Naive thymus-derived CD8-positive, alpha-beta T cell (primary cell): ENCODE measurements at regions not wholly inside any gene's neighbourhood (a gene's known extent, or its start where the extent isn't known, plus 50 kb on each side); places are given as distances from the start of the nearest gene placed in this dataset.
A peak's percentile ranks its signal among the peaks of the same experiment; 100 is the strongest.

Source experiments
- ATAC-seq, 2 donors: fragments of 150-1000 bp; cut with Tn5 transposase in 1 of 2; sonication (Bioruptor Pico), chemical (Tn5 transposase) in 1 of 2; 1 replicate in 1 of 2; 2 replicates in 1 of 2; pipeline ENCODE4 v1.10.0; 2021; ENCODE audit warnings: mild to moderate bottlenecking in 2 of 2, moderate library complexity in 2 of 2
- POLR2A ChIA-PET: fragments of 350-600 bp; sonication (Branson Sonifier 250); formaldehyde crosslinking; loops from one replicate; lab custom pipeline; 2021; ENCODE audit warnings: antibody characterized with exemption; lab: Charles Lee
- DNase-seq, 10 donors: peaks; one replicate each; pipeline versions ENCODE4 v3.0.0 to v3.0.0-alpha.2; 2020 to 2022
- H3K27ac Mint-ChIP-seq, 10 donors: one replicate each; pipeline ENCODE4 v1.8.0; 2020 to 2022; ENCODE audit warnings: mild to moderate bottlenecking in 10 of 10, mixed read lengths in 10 of 10, moderate library complexity in 4 of 10, inconsistent platforms in 1 of 10
- H3K27me3 Mint-ChIP-seq, 5 donors: one replicate each; pipeline ENCODE4 v1.8.0; 2021 to 2022; ENCODE audit warnings: mixed read lengths in 5 of 5
- H3K36me3 Mint-ChIP-seq, 3 donors: one replicate each; pipeline ENCODE4 v1.8.0; 2020 to 2022; ENCODE audit warnings: mixed read lengths in 3 of 3, mild to moderate bottlenecking in 2 of 3, inconsistent platforms in 1 of 3
- H3K4me1 Mint-ChIP-seq, 4 donors: one replicate each; pipeline ENCODE4 v1.8.0; 2021 to 2022; ENCODE audit warnings: mixed read lengths in 4 of 4
- H3K4me3 Mint-ChIP-seq, 10 donors: one replicate each; pipeline ENCODE4 v1.8.0; 2020 to 2022; ENCODE audit warnings: mild to moderate bottlenecking in 10 of 10, mixed read lengths in 10 of 10, moderate library complexity in 6 of 10, inconsistent platforms in 1 of 10
- H3K9me3 Mint-ChIP-seq, 9 donors: one replicate each; pipeline ENCODE4 v1.8.0; 2020 to 2022; ENCODE audit warnings: mixed read lengths in 9 of 9, mild to moderate bottlenecking in 3 of 9, inconsistent platforms in 1 of 9, moderate library complexity in 1 of 9

- no peaks in the 10 kb centered on the region for H3K36me3 Mint-ChIP-seq
These were observed 116.9 kb upstream of the KLF3 start for GRCh38 chr4:38547052-38547451.

DNA sequence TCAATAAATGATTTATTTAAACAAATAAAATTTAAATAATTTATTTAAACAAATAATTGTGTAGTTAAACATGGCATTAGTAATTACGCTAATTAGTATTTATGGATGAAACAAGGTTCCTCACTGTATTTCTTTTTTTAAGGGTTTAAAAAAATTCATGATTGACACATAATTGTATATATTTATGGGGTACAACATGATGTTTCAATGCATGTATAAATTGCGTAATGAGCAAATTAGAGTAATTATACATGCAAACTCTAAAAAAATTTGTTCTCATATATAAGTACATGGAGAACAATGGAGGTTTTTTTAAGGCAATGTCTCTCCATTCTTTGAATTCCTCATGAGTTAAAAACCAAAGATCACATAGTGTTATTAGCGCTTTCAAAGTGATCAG lies 115.7 kb upstream of the KLF3 start:
- Mint-ChIP-seq H3K36me3 (no peaks in the 10 kb centered on the region), H3K27me3 (no peaks in the 10 kb centered on the region), H3K4me1 (peaks cover 0 to 2% (median 0%) of the 10 kb centered on the region in 4 donors), H3K27ac (no peak overlapping the region), H3K4me3 (no peak overlapping the region), H3K9me3 (peaks cover 0 to 3% (median 0%) of the 10 kb centered on the region in 9 donors)
- ATAC-seq (no peak), DNase-seq (no peak)
- POLR2A ChIA-PET, result no interaction called here

More at GRCh38 chr4:38547052-38547451, 116.9 kb upstream of the KLF3 start:
- H3K27me3 Mint-ChIP-seq, result no peaks in the 10 kb centered on the region
- H3K4me1 Mint-ChIP-seq, result peaks cover 0 to 6% (median 2%) of the 10 kb centered on the region in 4 donors
- no peak overlapping the region for H3K4me3 Mint-ChIP-seq
- no peak for ATAC-seq
- peaks cover 0 to 3% (median 0%) of the 10 kb centered on the region in 9 donors for H3K9me3 Mint-ChIP-seq
- H3K27ac Mint-ChIP-seq, result no peak overlapping the region
- POLR2A ChIA-PET, result no interaction called here
- DNase-seq, result no peak

- peaks cover 6 to 18% (median 13%) of the 10 kb centered on the region in 4 donors for H3K4me1 Mint-ChIP-seq
- no peaks in the 10 kb centered on the region for H3K27me3 Mint-ChIP-seq
- peaks cover 0 to 12% (median 0%) of the 10 kb centered on the region in 3 donors for H3K36me3 Mint-ChIP-seq
- ATAC-seq, result no peak
- H3K27ac Mint-ChIP-seq, result no peak overlapping the region
- POLR2A ChIA-PET, result no interaction called here
- DNase-seq, result no peak
- peaks cover 0 to 16% (median 5%) of the 10 kb centered on the region in 9 donors for H3K9me3 Mint-ChIP-seq
- H3K4me3 Mint-ChIP-seq, result no peak overlapping the region
These were observed 104.6 kb upstream of the KLF3 start for GRCh38 chr4:38559374-38559773.

- H3K9me3 Mint-ChIP-seq, result peaks cover 0 to 10% (median 5%) of the 10 kb centered on the region in 9 donors
- POLR2A ChIA-PET, result no interaction called here
- H3K27ac Mint-ChIP-seq, result peak overlapping the region in 2 of 10 donors; percentile 4 to 47
- ATAC-seq, result no peak
- H3K36me3 Mint-ChIP-seq, result peaks cover 0 to 9% (median 0%) of the 10 kb centered on the region in 3 donors
- peaks cover 6 to 18% (median 13%) of the 10 kb centered on the region in 4 donors for H3K4me1 Mint-ChIP-seq
- no peak for DNase-seq
- no peaks in the 10 kb centered on the region for H3K27me3 Mint-ChIP-seq
- H3K4me3 Mint-ChIP-seq, result no peak overlapping the region
These were observed 103.7 kb upstream of the KLF3 start for GRCh38 chr4:38560340-38560739.

- H3K4me1 Mint-ChIP-seq, result peaks cover 6 to 18% (median 13%) of the 10 kb centered on the region in 4 donors
- ATAC-seq (peak in 1 of 2 donors; percentile 56), DNase-seq (no peak)
- POLR2A ChIA-PET, result no interaction called here
- peak overlapping the region in 1 of 10 donors; percentile 56 for H3K27ac Mint-ChIP-seq
- peaks cover 0 to 3% (median 0%) of the 10 kb centered on the region in 3 donors for H3K36me3 Mint-ChIP-seq
- H3K9me3 Mint-ChIP-seq, result peaks cover 0 to 4% (median 1%) of the 10 kb centered on the region in 9 donors
- no peaks in the 10 kb centered on the region for H3K27me3 Mint-ChIP-seq
- no peak overlapping the region for H3K4me3 Mint-ChIP-seq
These were observed 103.0 kb upstream of the KLF3 start for GRCh38 chr4:38560768-38561558.

- no peak for DNase-seq
- H3K4me3 Mint-ChIP-seq, result no peak overlapping the region
- H3K4me1 Mint-ChIP-seq, result peaks cover 5 to 18% (median 13%) of the 10 kb centered on the region in 4 donors
- no peak for ATAC-seq
- H3K27ac Mint-ChIP-seq, result peak overlapping the region in 1 of 10 donors; percentile 4
- H3K27me3 Mint-ChIP-seq, result no peaks in the 10 kb centered on the region
- POLR2A ChIA-PET, result no interaction called here
- no peaks in the 10 kb centered on the region for H3K9me3 Mint-ChIP-seq
- peaks cover 0 to 2% (median 0%) of the 10 kb centered on the region in 3 donors for H3K36me3 Mint-ChIP-seq
These were observed 101.2 kb upstream of the KLF3 start for GRCh38 chr4:38562751-38563198.

DNA sequence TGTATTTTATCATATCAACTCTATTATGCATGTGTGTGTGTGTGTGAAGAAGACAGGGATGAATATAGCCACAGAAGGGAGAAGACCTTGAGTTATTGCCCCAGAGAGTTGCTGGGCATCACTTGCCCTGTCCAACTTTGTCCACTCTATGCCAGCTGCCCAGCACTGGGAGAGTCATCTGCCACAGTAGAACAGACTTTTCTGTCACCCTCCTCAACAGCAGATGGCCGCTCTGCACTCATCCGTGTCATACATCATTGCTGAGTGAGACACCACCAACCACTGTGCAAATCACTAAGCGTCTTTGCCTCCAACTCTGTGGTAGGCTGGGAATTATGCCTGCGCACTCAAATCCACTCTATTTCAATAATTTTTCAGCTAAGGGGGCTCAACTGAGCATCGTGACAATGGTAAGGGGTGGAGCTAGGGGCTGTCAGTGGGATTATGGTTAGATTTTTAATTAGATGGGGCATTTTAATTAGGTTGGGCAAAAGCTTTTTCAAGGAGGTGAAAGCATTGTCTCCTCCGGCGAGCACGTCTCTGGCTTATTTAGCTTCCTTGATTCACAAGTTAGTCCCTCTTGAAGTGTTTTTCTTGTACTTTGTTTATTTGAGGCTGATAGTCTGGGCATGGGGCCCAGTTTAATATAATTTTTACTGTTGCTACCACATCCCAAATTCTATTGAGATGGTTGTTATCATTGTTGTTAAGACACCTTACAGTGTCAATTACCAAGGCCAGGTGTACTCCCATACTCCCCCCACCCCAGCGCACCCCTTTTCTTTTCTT lies 100.1 kb upstream of the KLF3 start:
- DNase-seq (no peak), ATAC-seq (no peak)
- Mint-ChIP-seq H3K4me1 (peaks cover 5 to 18% (median 13%) of the 10 kb centered on the region in 4 donors), H3K27ac (peak overlapping the region in 1 of 10 donors; percentile 9), H3K9me3 (no peaks in the 10 kb centered on the region), H3K27me3 (no peaks in the 10 kb centered on the region), H3K4me3 (no peak overlapping the region), H3K36me3 (peaks cover 0 to 2% (median 0%) of the 10 kb centered on the region in 3 donors)
- POLR2A ChIA-PET, result no interaction called here

DNA sequence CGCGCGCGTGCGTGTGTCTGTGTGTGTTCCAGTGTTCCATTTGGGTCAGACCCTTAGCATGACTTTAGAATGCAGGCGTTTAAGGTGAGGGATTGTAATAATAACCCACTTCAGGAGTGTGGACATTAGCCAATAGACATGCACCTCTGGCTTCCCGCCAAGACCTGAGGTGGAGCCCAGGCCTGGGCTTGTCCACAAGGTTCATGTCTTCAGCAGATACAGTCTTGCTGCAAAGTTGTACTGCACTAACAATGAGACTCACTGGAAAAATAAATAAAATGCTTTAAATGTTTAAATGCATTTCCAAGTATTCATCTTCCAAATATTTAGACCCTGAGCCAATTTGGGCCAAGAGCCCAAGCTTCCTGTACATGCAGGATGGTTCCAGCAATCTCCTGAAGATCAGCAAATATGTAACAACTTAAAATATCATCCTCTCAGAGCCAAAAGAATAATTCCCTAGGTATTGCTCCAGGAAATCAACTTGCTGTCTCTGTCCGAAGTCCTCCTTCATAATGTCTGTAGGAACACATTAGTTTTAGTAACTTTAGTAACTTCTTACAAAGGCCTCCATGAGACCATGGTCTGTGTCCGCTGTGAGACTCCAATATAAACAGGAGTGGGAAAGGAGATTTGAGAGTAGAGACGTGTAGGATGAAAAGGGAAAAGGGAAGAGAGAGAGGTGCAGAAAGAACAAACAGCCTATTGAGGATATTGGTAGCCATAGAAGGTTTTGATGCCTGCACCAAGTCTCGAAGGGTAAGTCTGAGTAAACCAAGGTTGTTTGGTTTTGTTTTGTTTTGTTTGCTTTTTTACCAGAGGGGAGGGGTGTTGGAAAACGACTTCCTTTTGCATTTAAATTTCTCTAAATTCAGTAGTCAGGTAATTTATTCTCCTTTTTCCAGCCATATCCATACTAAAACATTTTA lies 98.5 kb upstream of the KLF3 start:
- Mint-ChIP-seq H3K36me3 (no peaks in the 10 kb centered on the region), H3K9me3 (no peaks in the 10 kb centered on the region), H3K27ac (peak overlapping the region in 1 of 10 donors; percentile 18), H3K4me3 (no peak overlapping the region), H3K27me3 (no peaks in the 10 kb centered on the region), H3K4me1 (peaks cover 1 to 18% (median 13%) of the 10 kb centered on the region in 4 donors)
- no peak for DNase-seq
- POLR2A ChIA-PET, result interaction anchor here (0.6 kb wide), 2 partner anchors 26 to 394 kb away, joined by 3 to 4 read pairs; no protein-coding TSS in a partner anchor
- no peak for ATAC-seq

GRCh38 chr4:38566806-38567398 lies 97.1 kb upstream of the KLF3 start:
- no peaks in the 10 kb centered on the region for H3K36me3 Mint-ChIP-seq
- ATAC-seq (no peak), DNase-seq (no peak)
- no peak overlapping the region for H3K4me3 Mint-ChIP-seq
- no peaks in the 10 kb centered on the region for H3K27me3 Mint-ChIP-seq
- H3K9me3 Mint-ChIP-seq, result no peaks in the 10 kb centered on the region
- POLR2A ChIA-PET, result interaction anchor here (0.6 kb wide), 1 partner anchor 27 kb away, joined by 4 read pairs; no protein-coding TSS in a partner anchor
- peaks cover 3 to 10% (median 4%) of the 10 kb centered on the region in 4 donors for H3K4me1 Mint-ChIP-seq
- H3K27ac Mint-ChIP-seq, result no peak overlapping the region

DNA sequence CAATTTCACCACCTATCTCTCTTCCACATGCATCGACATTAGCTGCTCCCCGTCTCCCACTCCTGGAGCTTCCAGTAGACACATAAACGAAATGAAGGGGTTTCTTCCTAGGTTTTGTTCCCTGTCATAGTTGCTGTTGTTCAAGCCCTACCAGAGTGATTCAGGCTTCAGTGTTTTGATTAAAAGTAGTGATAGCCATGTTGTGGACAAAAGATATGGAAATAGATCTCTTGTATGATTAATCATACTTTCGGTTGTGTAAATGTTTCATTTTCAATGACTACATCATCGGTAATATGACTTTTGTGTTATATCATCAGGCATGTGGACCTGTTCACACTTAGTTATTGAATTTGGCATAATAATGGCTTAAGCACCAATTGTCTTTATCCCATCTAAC lies 96.5 kb upstream of the KLF3 start:
- POLR2A ChIA-PET, result no interaction called here
- Mint-ChIP-seq H3K4me1 (peaks cover 0 to 8% (median 3%) of the 10 kb centered on the region in 4 donors), H3K27me3 (no peaks in the 10 kb centered on the region), H3K9me3 (no peaks in the 10 kb centered on the region), H3K4me3 (no peak overlapping the region), H3K27ac (no peak overlapping the region), H3K36me3 (no peaks in the 10 kb centered on the region)
- DNase-seq, result no peak
- no peak for ATAC-seq

GRCh38 chr4:38568768-38569167 lies 95.2 kb upstream of the KLF3 start:
- ATAC-seq, result no peak
- H3K27me3 Mint-ChIP-seq, result no peaks in the 10 kb centered on the region

More at GRCh38 chr4:38568768-38569167, 95.2 kb upstream of the KLF3 start:
- Mint-ChIP-seq H3K4me1 (peaks cover 0 to 4% (median 0%) of the 10 kb centered on the region in 4 donors), H3K9me3 (no peaks in the 10 kb centered on the region), H3K27ac (no peak overlapping the region), H3K4me3 (no peak overlapping the region), H3K36me3 (no peaks in the 10 kb centered on the region)
- POLR2A ChIA-PET, result no interaction called here
- no peak for DNase-seq
